COLO668 (cell line): ENCODE measurements at regions not wholly inside any gene's neighbourhood (a gene's known extent, or its start where the extent isn't known, plus 50 kb on each side); places are given as distances from the start of the nearest gene placed in this dataset.
"Not testable (repeated sequence)": the region's sequence is repeated elsewhere in the genome, so short reads cannot be mapped to it uniquely, and the experiment has no call there.

Source experiments
- DNase-seq: peaks from one replicate; lab custom pipeline; 2025; ENCODE audit not compliant: unreplicated experiment; lab: John Stamatoyannopoulos, UW

DNA sequence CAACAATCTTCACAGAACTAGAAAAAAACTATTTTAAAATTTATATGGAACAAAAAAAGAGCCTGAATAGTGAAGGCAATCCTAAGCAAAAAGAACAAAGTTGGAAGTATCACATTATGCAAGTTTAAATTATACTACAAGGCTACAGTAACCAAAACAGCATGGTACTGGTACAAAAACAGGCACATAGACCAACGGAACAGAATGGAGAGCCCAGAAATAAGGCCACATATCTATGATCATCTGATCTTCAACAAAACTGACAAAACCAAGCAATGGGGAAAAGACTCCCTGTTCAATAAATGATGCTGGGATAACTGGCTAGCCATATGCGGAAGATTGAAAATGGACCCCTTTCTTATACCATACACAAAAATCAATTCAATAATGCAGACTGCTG is 74.4 kb upstream of the RTN4 start:
- not testable (repeated sequence) for DNase-seq

DNA sequence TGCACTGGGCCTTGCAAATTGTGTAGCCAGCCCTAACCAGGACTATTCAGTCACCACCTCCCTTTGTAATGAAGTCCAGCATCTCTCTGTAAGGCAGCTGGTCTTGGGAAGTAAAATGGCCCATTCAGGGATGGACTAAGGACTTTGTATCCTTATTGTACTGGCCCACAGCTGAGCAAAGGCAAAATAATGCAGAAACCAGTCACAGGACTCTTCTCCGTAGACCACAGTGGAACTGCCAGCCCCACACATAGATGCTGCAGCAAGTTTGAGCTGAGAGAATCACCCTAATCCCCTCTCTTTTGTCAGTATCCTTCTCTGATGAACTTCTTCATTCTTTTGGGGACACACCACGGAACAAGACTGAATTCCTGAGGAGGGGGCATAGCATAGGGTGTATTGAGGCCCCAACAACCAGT is 73.6 kb upstream of the RTN4 start:
- DNase-seq, result no peak

DNA sequence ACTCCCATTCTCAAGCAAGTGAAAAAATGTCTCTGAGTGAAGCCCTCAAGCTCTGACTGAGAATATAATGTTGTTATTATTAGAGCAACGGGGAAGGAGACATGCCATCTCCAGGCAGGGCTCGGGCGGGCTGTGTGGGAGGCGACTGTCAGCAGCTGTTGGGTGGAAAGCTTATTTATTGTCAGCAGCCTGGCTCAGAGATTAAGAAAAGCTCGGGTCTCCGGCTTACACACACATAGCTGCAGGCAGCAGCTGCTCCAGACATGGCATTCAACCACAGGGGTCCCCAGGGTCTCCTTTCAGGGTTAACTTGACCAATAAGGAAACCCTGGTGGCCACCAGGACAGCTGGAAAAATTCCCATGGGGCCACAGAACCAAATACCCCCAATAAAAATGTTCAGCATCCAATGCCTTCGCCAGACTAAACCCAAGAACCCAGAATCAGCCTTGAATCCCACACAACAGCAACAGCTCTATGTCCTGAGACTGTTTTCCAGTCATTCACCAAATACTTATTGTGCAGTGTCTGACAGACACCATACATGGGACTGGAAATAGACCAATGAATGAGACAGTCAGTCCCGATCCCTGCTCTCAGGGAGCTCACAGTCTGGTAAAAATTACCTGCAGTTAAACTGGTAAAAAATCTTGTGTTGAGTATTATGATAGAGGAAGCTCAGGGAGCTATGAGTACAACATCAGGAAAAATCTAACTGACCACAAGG is 70.5 kb upstream of the RTN4 start:
- DNase-seq, result no peak

DNA sequence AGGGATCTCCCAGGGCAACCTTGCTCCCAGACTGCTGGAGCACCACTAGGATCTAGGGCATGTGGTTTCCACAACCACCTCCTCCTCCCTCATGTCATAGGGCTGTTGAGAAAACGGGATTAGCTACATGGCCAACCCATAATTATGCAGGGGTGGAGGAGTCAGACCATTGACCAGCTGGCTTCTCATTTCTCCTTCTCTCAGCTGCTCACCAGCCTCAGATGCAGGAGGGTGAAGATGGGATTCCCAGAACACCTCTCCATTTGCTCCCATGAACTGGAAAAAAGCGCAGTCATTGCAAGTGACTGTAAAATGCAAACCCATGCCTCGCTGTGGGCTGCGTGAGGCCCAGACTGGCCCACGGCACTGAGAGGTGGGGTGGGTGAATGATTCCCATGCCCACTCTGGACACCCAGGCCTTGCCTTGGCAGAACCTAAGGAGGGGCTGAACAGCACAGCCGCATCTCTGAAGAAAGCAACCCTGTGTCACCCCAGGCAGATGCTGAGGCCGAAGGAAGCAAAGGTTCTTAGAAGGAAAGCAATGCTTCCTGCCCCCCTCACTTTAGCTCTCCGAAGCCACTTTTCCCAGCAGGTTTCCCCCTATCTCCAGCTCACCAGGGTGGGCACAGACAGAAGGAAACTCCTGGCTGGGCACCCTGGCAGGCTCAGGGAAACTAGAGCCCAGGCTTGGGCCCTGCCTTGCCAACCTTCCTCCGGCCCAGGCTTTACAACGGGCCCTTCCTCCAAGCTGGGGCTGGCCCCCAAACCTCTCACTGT is 69.6 kb upstream of the RTN4 start:
- no peak for DNase-seq

DNA sequence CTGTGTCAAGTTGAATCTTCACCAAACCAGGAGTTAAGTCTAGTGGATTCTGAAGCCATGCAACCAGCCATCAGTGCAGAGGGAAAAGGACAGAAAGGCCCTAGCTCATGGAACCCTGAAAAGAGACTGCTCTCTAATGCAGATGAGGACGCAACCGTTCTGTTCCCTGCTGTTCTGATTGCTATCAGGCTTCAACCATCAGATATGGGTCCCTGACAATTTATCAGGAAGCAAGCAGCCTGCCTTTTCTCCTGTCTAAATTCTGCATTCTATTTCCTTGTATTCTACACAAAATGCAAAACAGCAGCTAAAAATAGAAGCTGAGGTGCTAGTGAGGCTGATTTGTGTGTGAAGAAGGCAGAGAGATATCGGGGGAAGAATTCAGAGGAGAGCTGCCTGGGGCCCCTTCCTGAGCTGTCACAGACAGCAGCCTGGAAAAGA is 68.4 kb upstream of the RTN4 start:
- DNase-seq, result no peak

DNA sequence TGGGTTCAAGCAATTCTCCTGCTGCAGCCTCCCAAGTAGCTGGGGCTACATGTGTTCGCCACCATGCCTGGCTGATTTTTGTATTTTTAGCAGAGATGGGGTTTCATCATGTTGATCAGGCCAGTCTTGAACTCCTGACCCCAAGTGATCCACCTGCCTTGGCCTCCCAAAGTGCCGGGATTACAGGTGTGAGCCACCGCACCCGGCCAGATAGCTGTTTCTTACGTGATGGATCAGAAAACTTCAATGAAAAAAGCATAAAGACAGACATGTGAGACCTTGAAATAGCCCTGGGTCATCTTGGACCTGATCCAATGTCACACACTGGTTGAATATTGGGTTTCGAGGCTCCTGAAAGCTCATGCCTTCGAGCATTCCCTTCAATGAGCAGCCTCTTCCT is 66.7 kb upstream of the RTN4 start:
- DNase-seq, result no peak

DNA sequence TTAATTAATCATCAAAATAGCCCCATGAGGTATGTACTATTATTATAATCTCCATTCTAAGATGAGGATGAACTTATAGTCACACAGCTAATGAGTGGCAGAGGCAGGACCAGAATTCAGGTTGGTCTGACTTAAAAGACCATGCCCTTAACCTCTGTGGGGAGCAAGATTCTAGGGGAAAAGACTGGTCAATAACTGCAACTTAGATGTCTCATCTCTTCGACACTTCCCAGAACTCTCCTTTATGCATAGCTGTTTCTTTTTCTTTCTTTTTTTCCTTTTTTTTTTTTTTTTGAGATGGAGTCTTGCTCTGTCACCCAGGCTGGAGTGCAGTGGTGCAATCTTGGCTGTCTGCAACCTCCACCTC is 66.3 kb upstream of the RTN4 start:
- DNase-seq, result no peak

DNA sequence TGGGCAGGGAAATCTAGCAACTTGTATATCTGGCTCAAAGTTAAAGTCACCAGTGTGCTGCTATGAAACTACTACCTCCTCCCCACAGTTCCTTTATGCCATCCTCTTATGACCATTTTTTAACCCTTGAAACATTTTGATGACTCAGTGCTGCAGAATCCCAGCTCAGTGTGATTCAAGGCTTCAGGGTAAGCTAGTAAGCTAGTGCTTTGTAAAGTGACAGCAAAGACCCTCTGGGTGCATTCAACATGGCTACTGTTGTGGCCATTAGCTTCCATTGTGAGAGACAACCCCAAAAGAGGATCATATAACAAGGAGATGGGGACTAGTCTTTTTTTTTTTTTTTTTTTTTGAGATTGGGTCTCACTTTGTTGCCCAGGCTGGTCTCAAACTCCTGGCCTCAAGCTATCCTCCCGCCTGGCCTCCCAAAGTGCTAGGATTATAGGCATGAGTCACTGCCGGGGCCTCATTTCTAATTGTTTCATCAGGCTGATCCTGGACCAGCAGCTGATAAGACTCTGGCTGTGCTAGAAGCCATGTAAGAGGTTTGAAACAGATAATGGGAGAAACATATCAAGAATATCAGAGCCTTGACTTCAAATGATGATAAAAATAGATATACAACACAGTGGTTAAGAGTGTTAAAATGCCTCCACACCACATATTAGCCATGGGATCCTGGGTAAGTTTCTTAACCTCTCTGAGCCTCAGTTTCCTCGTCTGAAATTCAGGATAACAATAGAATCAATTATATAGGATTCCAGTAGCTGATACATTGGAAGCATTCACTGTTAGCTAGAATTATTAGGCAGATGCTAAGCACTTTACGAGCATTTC is 65.7 kb upstream of the RTN4 start:
- no peak for DNase-seq

DNA sequence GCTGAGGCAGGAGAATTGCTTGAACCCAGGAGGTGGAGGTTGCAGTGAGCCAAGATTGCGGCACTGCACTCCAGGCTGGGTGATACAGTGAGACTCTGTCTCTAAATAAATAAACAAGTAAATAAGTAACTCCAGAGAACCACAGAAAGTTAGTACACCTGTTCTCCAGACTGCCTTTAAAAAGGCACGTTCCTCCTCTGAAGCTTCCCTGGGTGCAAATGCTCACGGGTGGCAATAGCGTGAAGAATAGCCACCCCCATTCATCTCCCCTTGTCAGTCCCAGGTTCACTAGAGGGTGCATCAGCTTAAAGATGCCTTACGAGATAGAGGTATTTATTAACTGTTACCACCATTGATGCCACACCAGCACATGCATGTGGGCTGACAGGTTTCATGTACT is 64.3 kb upstream of the RTN4 start:
- no peak for DNase-seq

DNA sequence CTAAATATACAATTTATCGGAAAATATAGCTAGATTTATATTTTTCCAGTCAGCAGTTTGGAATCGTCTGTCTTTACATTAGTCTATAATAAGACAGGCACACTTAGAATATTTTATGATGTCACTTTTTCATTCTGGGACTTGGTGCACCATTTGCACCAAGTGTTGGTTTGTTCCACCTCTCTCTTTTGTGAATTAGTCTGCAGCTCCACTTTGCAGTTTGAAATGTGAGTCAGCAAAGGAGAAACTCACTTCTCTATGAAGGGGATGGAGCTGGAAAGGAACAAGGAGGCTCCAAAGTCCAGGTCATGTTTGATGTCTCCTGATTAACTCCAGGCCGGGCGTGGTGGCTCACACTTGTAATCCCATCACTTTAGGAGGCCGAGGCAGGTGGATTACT is 63.8 kb upstream of the RTN4 start:
- DNase-seq, result no peak

DNA sequence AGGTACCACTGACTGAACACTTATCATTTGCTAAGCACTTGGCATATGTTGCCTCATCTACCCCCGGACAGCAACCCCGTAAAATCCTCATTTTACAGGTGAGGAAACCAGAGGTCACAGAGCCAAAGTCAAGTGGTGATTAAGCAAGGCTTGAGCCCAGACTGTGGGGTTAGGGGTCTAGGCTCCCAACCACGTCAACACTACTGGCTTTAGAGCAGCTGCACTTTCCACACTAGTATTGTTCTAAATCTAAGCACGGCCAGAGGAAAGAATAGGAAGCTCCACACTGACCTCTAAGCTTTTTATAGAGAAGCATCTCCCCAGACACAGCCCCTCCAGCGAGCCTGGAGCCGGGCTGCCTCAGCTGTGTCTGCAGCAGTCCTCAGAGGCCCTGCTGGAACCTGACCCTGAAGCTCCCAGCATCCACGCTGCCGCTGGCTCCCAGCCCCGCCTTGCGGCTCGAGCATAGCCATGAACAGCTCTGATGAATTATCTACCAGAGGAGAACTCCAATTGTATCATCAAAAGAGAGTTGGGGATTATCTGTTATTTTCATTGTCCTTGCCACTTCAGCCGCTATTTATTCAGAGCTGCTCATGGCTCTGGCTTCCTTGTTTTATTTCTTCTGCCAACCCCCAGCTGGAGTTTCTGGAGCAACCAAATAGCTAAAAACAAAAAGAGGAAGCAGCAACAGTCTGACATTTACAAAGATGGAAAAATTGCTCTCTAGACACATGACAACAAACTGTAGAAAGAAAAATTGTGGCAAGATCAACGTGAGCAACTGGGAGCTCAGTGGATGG is 62.2 kb upstream of the RTN4 start:
- DNase-seq, result peak; percentile 70

DNA sequence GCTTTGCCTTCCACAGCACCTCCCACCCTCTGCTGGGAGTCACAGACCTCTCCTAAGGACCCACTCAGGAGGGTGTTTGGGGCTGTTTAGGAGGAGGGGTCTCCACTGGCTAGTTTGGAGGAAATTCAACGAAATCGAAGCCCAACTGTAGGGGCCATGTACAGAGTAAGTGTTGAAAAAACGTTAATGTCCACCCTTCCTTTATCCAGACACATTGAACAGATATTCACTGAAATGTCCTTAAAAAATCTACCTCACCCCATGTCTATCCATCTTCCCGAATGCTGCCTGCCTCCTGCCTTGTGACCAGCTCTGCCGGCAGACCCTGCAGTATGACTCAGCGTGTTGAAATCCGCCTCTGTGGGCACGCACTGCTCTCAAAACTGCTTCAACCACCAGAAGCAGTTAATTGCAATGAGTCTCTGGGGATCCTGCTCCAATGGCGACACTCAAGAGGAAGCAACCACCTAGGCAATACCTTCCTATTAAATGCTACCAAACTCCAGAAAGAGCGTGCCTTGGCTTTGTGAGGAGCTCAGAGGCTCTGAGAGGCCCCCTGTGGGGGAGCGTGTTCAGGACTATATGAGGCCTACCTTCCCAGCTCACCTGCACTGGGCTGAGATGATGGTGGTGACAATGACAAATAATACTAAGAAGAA is 61.4 kb upstream of the RTN4 start:
- DNase-seq, result peak; percentile 70

DNA sequence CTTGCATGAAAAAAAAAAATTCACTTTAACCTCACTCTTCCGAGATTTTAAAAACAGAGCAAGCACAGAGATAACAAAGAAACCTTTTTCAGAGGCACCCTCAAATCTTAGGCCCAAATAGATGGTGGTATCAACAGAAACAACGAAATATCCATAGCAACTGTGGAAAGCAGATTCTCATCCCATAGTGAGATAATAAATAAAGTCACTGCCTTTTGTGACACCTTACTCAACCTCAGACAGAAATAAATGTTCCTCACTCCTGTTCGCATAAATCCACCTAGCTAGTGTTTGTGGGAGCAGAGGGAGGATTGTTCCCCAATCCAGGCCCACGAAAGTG is 60.9 kb upstream of the RTN4 start:
- no peak for DNase-seq

DNA sequence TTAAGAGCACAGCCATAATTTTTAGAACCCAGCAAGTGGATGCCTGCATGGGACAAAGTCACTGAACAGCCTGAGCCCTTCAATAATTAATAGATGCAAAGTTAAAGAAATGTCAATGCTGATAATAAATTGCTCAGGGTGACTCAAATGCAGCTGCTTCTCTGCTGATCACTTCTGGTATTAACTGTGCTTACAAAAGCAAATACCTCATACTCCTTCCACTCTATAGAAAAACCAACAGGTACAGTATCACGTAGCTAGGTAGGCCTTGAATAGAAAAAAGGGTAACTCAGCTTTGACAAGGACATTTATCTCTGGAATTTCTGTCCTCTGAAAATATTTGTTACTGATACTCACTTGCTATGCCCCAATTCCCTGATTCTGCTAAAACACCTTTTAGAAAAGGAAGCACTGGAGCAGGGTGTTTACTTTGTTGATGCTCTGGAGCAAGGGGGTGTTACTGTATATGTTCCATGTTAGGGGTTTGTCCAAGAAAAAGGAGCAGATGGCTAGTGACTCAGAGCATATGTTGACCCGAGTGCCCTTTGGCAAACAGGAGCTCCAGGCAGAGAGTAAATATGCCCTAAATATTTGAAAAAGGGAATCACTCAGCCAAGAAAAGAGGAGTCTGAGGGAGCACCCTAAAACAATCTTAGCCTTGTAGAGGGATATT is 59.1 kb upstream of the RTN4 start:
- DNase-seq, result peak; percentile 71

DNA sequence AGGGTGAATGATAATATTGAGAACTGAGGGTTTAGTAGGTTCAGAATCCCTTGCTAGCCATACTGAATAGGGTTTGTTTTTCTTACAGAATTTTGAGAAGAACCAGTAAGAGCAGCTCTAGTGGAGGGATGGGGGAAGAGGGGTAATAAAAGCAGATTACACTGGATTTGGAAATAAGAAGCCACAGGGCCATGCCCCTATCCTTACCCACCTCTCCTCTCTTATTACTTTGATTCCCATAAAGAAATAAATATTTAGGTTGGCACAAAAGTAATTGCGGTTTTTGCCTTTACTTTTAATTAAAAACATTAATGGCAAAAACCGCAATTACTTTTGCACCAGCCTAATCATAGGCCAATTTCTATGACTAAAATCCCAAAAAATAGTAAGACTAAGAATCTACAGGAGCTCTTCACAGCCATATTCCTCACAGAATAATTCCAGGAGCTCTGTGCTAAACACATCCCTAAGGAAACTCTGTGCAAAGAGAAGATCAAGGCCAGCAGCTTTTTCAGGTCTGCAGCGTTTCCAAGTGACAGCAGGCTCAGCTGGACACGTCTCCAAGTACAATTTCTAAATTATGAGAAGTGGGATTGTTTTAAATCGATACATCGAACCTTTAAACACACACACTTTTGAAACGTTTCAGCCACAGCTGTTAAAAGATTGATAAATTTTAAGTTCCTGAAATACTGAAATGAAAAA is 58.4 kb upstream of the RTN4 start:
- no peak for DNase-seq

DNA sequence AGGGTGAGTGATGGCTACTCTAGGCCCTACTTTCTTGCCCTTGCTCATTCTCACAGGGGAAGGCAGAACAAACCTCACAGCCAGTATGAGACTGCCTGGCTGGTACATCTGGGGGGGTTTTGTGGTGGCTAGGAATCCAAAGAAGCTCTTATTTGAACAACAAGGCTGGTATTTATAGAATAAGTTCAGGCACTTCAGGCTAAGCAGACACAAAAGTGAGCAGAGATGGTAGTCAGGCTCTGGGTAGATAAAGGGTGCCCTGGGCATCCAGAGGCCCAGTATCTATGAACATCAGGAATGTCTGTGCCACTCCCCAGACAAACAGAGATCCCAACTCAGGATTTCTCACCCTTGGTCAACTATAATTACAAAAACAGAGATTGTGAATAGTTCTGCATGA is 57.2 kb upstream of the RTN4 start:
- DNase-seq, result no peak

DNA sequence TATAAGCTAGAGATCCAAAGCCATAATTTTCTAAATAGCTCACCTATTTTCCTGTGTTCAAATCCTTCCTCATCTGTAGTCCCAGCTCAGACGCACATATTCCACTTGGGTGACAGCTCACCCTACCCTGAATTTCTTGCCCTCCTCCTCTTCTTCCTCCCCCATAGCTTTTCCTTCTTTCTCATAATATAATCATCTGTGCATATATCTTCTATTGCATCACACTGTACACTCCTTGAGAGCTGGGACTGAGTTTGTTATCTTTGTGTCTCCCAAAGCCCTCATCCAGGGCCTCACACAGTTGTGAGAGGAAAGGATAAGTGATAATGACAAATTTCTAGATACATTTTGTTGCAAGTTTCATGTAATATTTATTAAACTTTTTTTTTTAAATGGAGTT is 55.9 kb upstream of the RTN4 start:
- DNase-seq, result no peak

DNA sequence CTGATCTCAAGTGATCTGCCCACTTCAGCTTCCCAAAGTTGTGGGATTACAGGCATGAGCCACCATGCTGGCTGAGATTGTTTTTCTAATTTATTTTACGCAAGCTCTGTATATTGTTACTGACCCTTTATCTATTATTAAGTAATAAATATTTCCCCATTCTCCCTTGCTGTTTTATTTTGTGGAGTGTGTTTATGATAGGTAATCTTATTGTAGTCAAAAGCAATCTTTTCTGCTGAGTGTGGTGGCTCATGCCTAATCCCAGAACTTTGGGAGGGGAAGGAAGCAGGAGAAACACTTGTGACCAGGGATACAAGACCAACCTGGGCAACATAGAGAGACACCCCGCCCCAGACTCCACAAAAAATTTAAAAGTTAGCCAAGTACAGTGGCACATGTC is 55.2 kb upstream of the RTN4 start:
- DNase-seq, result no peak

DNA sequence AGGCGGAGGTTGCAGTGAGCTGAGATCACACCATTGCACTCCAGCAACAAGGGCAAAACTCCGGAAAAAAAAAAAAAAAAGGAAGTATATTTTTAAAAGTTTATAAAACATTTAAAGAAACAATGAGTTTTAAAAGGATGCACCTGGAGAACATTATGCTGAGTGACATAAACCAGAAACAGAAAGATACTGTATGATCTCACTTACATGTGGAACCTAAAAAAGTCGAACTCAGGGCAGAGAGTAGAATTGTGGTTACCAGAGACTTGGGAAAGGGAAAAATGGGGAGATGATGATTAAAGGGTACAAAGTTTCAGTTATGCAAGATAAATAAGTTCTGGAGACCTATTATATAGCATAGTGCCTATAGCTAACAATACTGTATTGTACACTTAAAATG is 52.8 kb upstream of the RTN4 start:
- no peak for DNase-seq
